DMS153 (cell line): ENCODE measurements at regions not wholly inside any gene's neighbourhood (a gene's known extent, or its start where the extent isn't known, plus 50 kb on each side); places are given as distances from the start of the nearest gene placed in this dataset.

Experiments used
- DNase-seq: peaks from one replicate; lab custom pipeline; 2025; lab: John Stamatoyannopoulos, UW

GRCh38 chr10:62926407-62926806 lies 110.2 kb upstream of the EGR2 start:
- DNase-seq = no peak

GRCh38 chr10:62924344-62924748 lies 108.2 kb upstream of the EGR2 start:
- peak; percentile 74 for DNase-seq

- no peak for DNase-seq
These were observed 103.6 kb upstream of the EGR2 start for GRCh38 chr10:62919776-62920175.

- no peak for DNase-seq
These were observed 101.5 kb upstream of the EGR2 start for GRCh38 chr10:62917475-62918238.

GRCh38 chr10:62916141-62916603 lies 100.0 kb upstream of the EGR2 start:
- DNase-seq = no peak

GRCh38 chr10:62915158-62915557 lies 99.0 kb upstream of the EGR2 start:
- no peak for DNase-seq

- DNase-seq = no peak
These were observed 95.9 kb upstream of the EGR2 start for GRCh38 chr10:62912086-62912485.

GRCh38 chr10:62911210-62911963 lies 95.2 kb upstream of the EGR2 start:
- DNase-seq = no peak

GRCh38 chr10:62907470-62908212 lies 91.5 kb upstream of the EGR2 start:
- DNase-seq = peak; percentile 76

GRCh38 chr10:62904281-62904875 lies 88.2 kb upstream of the EGR2 start:
- DNase-seq = no peak

- DNase-seq = no peak
These were observed 87.7 kb upstream of the EGR2 start for GRCh38 chr10:62903828-62904227.

GRCh38 chr10:62900829-62901571 lies 84.8 kb upstream of the EGR2 start:
- DNase-seq = no peak

- DNase-seq = no peak
These were observed 83.1 kb upstream of the EGR2 start for GRCh38 chr10:62899311-62899710.

GRCh38 chr10:62895063-62895462 lies 78.9 kb upstream of the EGR2 start:
- DNase-seq = no peak

GRCh38 chr10:62894156-62894555 lies 78.0 kb upstream of the EGR2 start:
- DNase-seq = no peak

GRCh38 chr10:62893036-62893435 lies 76.9 kb upstream of the EGR2 start:
- DNase-seq = no peak

- no peak for DNase-seq
These were observed 74.2 kb upstream of the EGR2 start for GRCh38 chr10:62890395-62890794.

GRCh38 chr10:62887642-62888041 lies 71.5 kb upstream of the EGR2 start:
- no peak for DNase-seq

GRCh38 chr10:62885684-62886461 lies 69.7 kb upstream of the EGR2 start:
- DNase-seq = no peak

GRCh38 chr10:62880162-62880561 lies 64.0 kb upstream of the EGR2 start:
- DNase-seq = no peak

- DNase-seq = no peak
These were observed 57.7 kb upstream of the EGR2 start for GRCh38 chr10:62873866-62874265.
